DOHH2 (cell line): ENCODE measurements at regions not wholly inside any gene's neighbourhood (a gene's known extent, or its start where the extent isn't known, plus 50 kb on each side); places are given as distances from the start of the nearest gene placed in this dataset.

Source experiments
- H3F3A ChIP-seq: fragments of 200-600 bp; sonication (generic), shearing (Covaris generic); 2 replicates; pipeline ENCODE4 v1.6.0; 2016; ENCODE audit warnings: antibody characterized with exemption, mild to moderate bottlenecking; ENCODE audit not compliant: control insufficient read depth, insufficient read depth
- H3K27ac ChIP-seq: fragments of 200-600 bp; sonication (generic); 2 replicates; pipeline ENCODE4 v1.5.1; 2014; ENCODE audit warnings: low read depth, mild to moderate bottlenecking, low read length, moderate library complexity
- H3K27me3 ChIP-seq: fragments of 200-600 bp; sonication (generic); 2 replicates; pipeline ENCODE4 v1.6.1; 2014; ENCODE audit warnings: mild to moderate bottlenecking, low read length, mixed read lengths; ENCODE audit not compliant: control insufficient read depth
- H3K36me3 ChIP-seq: fragments of 200-600 bp; sonication (generic); 2 replicates; pipeline ENCODE4 v1.6.1; 2014; ENCODE audit warnings: mild to moderate bottlenecking, low read length, moderate library complexity, mixed read lengths; ENCODE audit not compliant: control insufficient read depth
- H3K4me1 ChIP-seq: fragments of 200-600 bp; sonication (generic); 2 replicates; pipeline ENCODE4 v1.6.1; 2014; ENCODE audit warnings: mild to moderate bottlenecking, low read length, mixed read lengths; ENCODE audit not compliant: control insufficient read depth
- H3K4me2 ChIP-seq: fragments of 200-600 bp; sonication (generic); 2 replicates; pipeline ENCODE4 v1.6.0; 2014; ENCODE audit warnings: mild to moderate bottlenecking, low read length, moderate library complexity
- H3K4me3 ChIP-seq: fragments of 200-600 bp; sonication (generic); 2 replicates; pipeline ENCODE4 v1.5.1; 2014; ENCODE audit warnings: mild to moderate bottlenecking, low read length, mixed read lengths
- H3K79me2 ChIP-seq: fragments of 200-600 bp; sonication (generic); 2 replicates; pipeline ENCODE4 v1.6.1; 2014; ENCODE audit warnings: mild to moderate bottlenecking, low read length, mixed read lengths; ENCODE audit not compliant: control insufficient read depth
- H3K9me2 ChIP-seq: fragments of 200-600 bp; sonication (generic); replicated peaks from 2 replicates; pipeline ENCODE4 v1.6.1; 2014; ENCODE audit warnings: mild to moderate bottlenecking, low read length, mixed read lengths; ENCODE audit not compliant: control insufficient read depth
- H3K9me3 ChIP-seq: fragments of 200-600 bp; sonication (generic); 2 replicates; pipeline ENCODE4 v1.6.1; 2014; ENCODE audit warnings: antibody characterized with exemption, low read length, mixed read lengths; ENCODE audit not compliant: control insufficient read depth, insufficient read depth
- H4K20me1 ChIP-seq: fragments of 200-600 bp; sonication (generic); 2 replicates; pipeline ENCODE4 v1.6.0; 2014; ENCODE audit warnings: low read depth, mild to moderate bottlenecking, antibody characterized with exemption, low read length, moderate library complexity; ENCODE audit not compliant: control insufficient read depth, insufficient read depth
- EZH2phosphoT487 ChIP-seq: fragments of 200-600 bp; sonication (generic); IDR thresholded peaks from 2 replicates; pipeline ENCODE4 v1.6.1; 2017; ENCODE audit warnings: borderline replicate concordance, mild to moderate bottlenecking, antibody characterized with exemption, low read length, moderate library complexity, mixed read lengths
- TF ChIP-seq, protein P1 (sequence below): fragments of 200-600 bp; sonication (generic); IDR thresholded peaks from one replicate; pipeline ENCODE4 v1.5.1; 2014; ENCODE audit warnings: antibody characterized with exemption, mild to moderate bottlenecking, low read depth, low read length; ENCODE audit not compliant: poor library complexity, severe bottlenecking

DNA sequence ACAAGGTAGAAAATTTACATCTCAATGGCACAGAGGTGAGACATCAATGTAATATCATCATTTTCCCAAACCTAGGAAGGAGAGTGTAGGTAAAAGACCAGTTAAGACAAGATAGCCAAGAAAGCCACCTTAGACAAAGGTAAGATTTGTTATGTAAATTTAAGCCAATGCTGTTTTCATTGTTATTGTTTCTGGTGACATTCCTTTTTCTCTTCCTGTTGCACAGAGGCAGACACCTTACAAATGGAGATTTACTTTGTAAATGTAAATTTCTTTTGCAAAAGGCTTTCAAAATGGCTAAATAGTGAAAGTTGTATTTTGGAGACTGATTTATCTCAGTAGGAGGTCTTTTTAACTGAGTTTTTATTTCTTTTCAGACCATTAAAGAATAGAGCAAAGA lies 159.1 kb downstream of the YIPF5 start:
- Histone ChIP-seq H3F3A (no peaks in the 10 kb centered on the region), H3K27me3 (no peaks in the 10 kb centered on the region), H3K27ac (no peak overlapping the region), H3K9me2 (no peaks in the 10 kb centered on the region), H3K36me3 (no peaks in the 10 kb centered on the region), H3K4me2 (no peak overlapping the region), H3K4me1 (peaks cover 7% of the 10 kb centered on the region), H3K79me2 (no peaks in the 10 kb centered on the region), H3K4me3 (no peak overlapping the region), H4K20me1 (no peaks in the 10 kb centered on the region), H3K9me3 (peaks cover 16% of the 10 kb centered on the region; the same call in 1 of the 2 replicates)
- TF ChIP-seq, protein P1, sequence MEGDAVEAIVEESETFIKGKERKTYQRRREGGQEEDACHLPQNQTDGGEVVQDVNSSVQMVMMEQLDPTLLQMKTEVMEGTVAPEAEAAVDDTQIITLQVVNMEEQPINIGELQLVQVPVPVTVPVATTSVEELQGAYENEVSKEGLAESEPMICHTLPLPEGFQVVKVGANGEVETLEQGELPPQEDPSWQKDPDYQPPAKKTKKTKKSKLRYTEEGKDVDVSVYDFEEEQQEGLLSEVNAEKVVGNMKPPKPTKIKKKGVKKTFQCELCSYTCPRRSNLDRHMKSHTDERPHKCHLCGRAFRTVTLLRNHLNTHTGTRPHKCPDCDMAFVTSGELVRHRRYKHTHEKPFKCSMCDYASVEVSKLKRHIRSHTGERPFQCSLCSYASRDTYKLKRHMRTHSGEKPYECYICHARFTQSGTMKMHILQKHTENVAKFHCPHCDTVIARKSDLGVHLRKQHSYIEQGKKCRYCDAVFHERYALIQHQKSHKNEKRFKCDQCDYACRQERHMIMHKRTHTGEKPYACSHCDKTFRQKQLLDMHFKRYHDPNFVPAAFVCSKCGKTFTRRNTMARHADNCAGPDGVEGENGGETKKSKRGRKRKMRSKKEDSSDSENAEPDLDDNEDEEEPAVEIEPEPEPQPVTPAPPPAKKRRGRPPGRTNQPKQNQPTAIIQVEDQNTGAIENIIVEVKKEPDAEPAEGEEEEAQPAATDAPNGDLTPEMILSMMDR = no peak
- no peak for TF ChIP-seq EZH2phosphoT487

- Histone ChIP-seq H3K4me1 (peaks cover 7% of the 10 kb centered on the region), H3K9me3 (peaks cover 16% of the 10 kb centered on the region; the same call in 1 of the 2 replicates), H3K36me3 (no peaks in the 10 kb centered on the region), H3K9me2 (no peaks in the 10 kb centered on the region), H3K4me3 (no peak overlapping the region), H3K79me2 (no peaks in the 10 kb centered on the region), H3K27ac (no peak overlapping the region), H4K20me1 (no peaks in the 10 kb centered on the region), H3F3A (no peaks in the 10 kb centered on the region), H3K4me2 (no peak overlapping the region), H3K27me3 (no peaks in the 10 kb centered on the region)
- no peak for TF ChIP-seq EZH2phosphoT487
- TF ChIP-seq, protein P1 = no peak
Measured at GRCh38 chr5:144013816-144014215, 156.6 kb downstream of the YIPF5 start.

DNA sequence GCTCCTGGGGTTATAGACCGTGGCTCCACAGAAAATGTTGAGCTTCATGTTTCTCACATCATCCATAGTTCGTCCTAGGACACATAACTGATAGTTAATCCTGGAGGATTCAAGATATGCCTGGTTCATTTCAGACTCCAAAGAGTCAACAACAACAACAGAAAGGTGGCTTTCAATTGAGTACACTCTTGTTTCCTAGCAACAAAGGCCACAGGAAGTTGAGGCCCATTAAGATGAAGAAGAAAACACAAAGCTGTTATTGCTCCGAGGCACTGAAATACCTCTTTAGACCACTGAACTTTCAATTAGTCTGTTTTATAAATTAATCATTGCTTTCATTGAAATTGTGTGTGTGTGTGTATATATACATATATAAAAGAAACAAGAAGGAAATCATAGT lies 154.5 kb downstream of the YIPF5 start:
- no peaks in the 10 kb centered on the region for H3K27me3 ChIP-seq
- no peaks in the 10 kb centered on the region for H3F3A ChIP-seq
- no peaks in the 10 kb centered on the region for H3K79me2 ChIP-seq
- no peaks in the 10 kb centered on the region for H3K36me3 ChIP-seq
- TF ChIP-seq, protein P1 = no peak
- no peak for TF ChIP-seq EZH2phosphoT487
- H4K20me1 ChIP-seq = no peaks in the 10 kb centered on the region
- no peaks in the 10 kb centered on the region for H3K9me2 ChIP-seq
- H3K4me1 ChIP-seq = peaks cover 5% of the 10 kb centered on the region
- H3K4me2 ChIP-seq = no peak overlapping the region
- peaks cover 7% of the 10 kb centered on the region; the same call in 1 of the 2 replicates for H3K9me3 ChIP-seq
- no peak overlapping the region for H3K27ac ChIP-seq
- H3K4me3 ChIP-seq = no peak overlapping the region
